ENCODE measurements at regions not wholly inside any gene's neighbourhood (a gene's known extent, or its start where the extent isn't known, plus 50 kb on each side); places are given as distances from the start of the nearest gene placed in this dataset.

DNA sequence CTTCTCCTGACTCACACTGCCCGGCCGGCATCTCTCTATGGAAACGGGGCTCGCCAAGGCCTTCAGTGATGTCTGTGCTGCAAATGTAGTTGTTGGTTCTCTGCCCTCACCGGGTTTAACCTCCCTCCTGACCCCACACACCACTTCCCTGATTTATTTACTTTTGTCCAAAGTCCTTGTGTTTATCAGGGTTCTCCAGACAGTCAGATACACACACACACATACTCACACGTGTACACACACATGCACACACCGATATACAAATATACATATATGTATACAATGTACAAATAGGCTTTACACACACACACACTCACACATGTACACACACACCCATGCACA lies 647.0 kb downstream of the BRD1 start:
- TF ChIP-seq, protein P1, sequence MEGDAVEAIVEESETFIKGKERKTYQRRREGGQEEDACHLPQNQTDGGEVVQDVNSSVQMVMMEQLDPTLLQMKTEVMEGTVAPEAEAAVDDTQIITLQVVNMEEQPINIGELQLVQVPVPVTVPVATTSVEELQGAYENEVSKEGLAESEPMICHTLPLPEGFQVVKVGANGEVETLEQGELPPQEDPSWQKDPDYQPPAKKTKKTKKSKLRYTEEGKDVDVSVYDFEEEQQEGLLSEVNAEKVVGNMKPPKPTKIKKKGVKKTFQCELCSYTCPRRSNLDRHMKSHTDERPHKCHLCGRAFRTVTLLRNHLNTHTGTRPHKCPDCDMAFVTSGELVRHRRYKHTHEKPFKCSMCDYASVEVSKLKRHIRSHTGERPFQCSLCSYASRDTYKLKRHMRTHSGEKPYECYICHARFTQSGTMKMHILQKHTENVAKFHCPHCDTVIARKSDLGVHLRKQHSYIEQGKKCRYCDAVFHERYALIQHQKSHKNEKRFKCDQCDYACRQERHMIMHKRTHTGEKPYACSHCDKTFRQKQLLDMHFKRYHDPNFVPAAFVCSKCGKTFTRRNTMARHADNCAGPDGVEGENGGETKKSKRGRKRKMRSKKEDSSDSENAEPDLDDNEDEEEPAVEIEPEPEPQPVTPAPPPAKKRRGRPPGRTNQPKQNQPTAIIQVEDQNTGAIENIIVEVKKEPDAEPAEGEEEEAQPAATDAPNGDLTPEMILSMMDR (IDR thresholded peaks at IDR 0.05; ENCODE audit: insufficient read depth, low read depth, low read length, missing control alignments): no peak
- no peak for DNase-seq (ENCODE audit: low read depth)

DNA sequence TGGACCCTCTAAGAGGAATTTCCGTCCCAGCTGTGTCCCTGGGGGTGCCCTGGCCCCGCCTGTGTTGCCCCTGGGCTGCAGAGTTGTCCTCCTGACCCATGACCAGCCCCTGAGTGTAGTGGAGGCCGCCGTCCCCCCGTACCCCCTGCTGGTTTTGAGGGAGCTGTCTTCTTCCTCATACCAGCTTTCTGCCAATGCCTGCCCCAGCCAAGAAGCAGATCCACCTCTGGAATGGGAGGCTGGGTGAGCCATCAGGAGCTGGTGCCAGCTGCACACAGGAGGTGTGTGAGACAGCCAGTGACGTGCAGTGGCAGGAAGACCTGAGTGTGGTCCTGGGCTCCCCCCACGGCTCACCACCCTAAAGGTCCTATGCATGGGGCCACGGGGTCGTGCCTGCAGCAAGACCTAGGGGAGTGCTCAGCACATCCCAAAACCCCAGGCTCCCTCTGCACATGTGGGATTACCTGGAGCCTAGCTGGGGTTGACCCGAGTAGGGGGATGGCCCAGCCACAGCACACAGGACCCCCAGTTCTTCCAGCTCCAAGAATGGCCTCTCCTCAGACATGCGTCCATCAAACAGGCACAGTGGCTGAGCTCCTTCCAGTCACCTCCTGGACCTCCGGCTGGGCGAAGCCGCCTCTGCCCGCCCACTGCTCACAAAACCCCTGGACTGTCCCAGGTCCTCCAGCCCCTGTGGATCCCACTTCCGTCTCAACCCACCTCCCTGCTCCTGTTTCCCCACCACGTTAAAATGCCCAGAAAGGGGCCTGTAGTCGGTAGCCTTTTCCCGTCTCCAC lies 647.6 kb downstream of the BRD1 start:
- H3K4me3 ChIP-seq (ENCODE audit: low read length): no peak overlapping the region
- DNase-seq (ENCODE audit: low read depth): no peak
- TF ChIP-seq, protein P1 (IDR thresholded peaks at IDR 0.05; ENCODE audit: insufficient read depth, low read depth, low read length, missing control alignments): no peak

More for the DNA sequence above, 647.0 kb downstream of the BRD1 start:
- no peak overlapping the region for H3K4me3 ChIP-seq (ENCODE audit: low read length)

DNA sequence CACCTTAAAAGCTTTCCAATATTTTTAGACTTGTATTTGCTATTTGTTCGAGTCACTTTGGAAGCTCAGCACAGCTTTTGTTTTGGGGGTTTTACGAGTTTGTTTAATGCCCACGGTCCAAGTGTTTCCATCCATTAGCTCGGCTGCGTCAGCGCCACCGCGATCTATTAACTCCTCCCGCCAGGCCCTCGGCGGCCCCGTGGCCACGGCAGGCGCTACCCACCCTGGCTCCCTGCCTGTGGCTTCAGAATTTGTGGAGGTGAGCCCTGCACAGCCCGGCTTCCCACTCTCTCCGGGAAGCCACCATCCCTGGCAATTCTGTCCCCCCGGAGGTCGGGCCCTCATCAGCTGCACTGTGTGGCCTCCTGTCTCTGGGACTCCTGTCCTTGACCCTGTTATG lies 648.5 kb downstream of the BRD1 start:
- DNase-seq (ENCODE audit: low read depth): no peak
- TF ChIP-seq, protein P1 (IDR thresholded peaks at IDR 0.05; ENCODE audit: insufficient read depth, low read depth, low read length, missing control alignments): no peak
- H3K4me3 ChIP-seq (ENCODE audit: low read length): no peak overlapping the region

DNA sequence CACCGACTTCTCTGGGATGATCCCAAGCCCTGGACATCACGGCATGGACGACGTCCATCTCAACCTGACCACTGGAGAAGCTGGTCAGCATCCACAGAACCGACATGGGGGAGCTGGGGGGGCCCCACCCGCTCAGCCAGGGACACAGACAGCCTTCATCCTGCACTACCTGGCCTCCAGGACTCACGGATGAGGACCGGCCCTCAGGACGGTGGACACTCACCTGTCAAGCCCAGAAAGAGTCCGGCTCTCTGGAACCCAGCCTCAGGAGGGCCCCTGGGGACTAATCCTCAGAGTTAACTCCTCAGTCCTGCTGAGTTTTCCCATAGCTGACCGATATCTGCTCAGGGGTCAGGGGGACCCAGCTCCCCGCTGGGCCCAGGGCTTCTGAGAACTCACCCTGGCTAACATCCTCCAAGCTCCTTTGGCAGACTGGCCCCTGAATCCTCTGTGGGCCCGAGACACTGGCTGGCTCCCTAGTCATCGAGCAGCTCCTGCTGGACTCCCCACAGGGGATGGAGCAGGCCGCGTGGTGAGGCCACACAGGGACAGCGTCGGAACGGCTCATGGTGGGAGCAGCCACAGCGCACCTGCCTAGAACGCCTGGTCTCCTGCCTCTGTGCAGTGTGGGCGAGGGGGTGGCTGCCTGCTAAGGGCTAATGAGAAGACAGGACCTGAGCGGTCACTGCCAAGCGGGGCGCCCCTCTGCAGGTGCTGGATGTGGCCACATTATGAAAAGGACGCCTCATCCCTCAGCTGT lies 649.2 kb downstream of the BRD1 start:
- DNase-seq (ENCODE audit: low read depth): no peak
- TF ChIP-seq, protein P1 (IDR thresholded peaks at IDR 0.05; ENCODE audit: insufficient read depth, low read depth, low read length, missing control alignments): no peak
- no peak overlapping the region for H3K4me3 ChIP-seq (ENCODE audit: low read length)

DNA sequence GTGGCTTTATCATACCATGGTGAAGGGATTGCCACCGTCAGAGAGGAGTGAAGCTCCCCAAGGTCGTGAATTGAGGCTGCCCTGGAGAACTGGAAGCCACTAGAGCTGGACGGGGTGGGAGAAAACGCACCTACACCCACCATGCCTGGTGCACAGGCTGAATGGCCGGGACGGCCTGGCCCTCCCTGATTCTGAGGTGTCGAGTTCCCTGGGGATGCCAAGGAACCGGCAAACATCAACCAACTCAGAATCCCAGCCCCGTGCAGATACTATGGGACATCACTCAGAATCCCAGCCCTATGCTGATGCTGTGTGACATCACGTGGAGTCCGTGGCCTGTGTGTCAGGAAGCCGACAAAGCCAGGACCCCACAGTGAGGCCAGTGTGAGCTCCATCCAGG lies 650.0 kb downstream of the BRD1 start:
- no peak for DNase-seq (ENCODE audit: low read depth)
- no peak overlapping the region for H3K4me3 ChIP-seq (ENCODE audit: low read length)
- TF ChIP-seq, protein P1 (IDR thresholded peaks at IDR 0.05; ENCODE audit: insufficient read depth, low read depth, low read length, missing control alignments): no peak

DNA sequence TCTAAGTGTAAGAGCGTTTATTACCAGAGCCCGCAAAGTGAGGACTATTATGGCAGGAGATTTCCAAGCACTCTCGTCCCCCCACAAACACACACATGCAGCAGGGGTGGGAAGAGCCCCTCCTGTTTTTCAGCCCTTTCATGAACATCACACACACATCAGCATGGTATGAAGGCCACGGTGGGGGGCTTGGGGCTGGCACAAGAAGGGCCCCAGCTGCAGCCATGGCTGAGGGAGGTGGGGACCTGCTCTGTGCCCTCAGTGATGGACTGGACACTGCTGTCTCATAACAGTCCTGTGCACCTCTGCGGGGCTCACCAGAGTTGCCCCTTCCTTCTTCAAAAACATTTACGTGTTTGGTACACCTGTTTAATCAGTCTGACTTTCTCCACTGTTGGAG lies 650.7 kb downstream of the BRD1 start:
- no peak for DNase-seq (ENCODE audit: low read depth)
- TF ChIP-seq, protein P1 (IDR thresholded peaks at IDR 0.05; ENCODE audit: insufficient read depth, low read depth, low read length, missing control alignments): no peak
- no peak overlapping the region for H3K4me3 ChIP-seq (ENCODE audit: low read length)

Measured in epithelial cell of esophagus (primary cell).